GM21515 (cell line): ENCODE measurements at regions not wholly inside any gene's neighbourhood (a gene's known extent, or its start where the extent isn't known, plus 50 kb on each side); places are given as distances from the start of the nearest gene placed in this dataset.

Experiments used
- ATAC-seq: cut with Tn5 transposase; IDR thresholded peaks from one replicate; pipeline ENCODE4 v1.9.1; 2021; ENCODE audit not compliant: unreplicated experiment

DNA sequence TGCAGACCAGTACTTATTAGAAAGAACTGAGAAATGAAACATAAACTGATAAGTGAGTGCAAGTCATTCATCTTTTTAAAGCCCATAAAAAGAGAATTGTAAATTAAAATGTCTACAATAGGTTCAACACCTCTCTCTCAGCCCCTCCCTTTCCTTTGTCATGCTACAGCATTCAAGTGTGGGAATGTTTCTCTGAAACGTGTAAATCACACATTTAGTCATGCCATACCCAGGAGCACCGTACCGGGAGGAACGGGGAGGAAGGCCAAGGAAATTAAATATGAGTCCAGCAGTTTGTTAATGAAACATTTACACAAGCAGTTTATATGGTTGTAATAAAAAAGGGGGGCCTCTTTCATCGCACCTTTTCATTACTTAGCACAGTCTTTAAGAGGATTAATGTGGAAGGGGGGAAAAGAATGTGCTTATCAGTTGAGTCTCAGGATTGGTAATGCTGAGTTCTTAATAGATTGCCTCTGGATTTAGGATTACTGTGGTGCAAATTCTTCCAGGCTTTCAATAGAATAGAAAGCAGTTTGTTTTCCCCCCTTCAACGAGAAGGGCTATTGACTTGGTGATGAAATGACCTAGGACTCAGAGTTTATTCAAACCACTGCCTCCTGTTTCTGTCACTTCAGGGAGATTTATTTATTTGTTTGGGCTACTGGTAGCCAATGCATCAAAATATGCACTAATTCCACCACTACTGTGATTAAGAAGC is 176.0 kb upstream of the ZNF608 start:
- no peak for ATAC-seq

DNA sequence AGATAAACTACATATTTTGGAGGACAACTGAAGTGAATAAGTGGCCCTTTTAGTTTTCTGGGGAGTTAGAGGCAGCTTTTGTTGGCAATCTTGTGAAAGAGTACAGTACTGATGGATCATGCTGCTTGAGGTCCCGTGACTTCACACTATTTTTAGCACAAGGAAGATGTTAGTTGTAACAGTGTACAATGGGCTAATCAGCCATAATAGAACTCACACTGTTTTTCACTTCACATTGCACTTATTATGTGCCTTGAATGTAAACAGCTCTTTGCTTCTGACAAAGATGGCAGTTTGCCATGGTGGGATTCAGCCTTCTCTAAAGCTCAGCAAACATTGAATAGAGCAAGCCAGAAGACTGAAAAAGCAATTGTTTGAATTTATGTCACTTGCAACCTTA is 176.7 kb upstream of the ZNF608 start:
- no peak for ATAC-seq

GRCh38 chr5:124924729-124925128 is 178.3 kb upstream of the ZNF608 start:
- ATAC-seq: no peak

DNA sequence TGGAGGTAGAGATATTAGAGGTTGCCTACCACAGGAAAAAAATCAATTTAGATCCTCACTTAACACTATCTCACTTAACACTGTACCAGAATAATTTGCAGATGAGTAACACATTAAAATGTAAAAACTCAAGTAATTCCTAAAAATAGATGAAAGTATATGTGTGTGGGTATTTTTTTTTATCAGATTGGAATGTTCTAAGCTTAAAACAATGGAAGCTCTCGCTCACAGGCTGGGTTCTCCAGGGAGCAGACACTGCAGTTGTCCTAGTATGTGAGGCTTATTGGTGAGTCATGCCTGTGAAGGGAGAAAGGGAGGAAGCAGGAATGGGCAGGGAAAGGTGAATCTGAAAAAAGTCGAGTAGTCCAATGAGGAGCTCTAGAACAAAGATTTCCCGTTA is 181.3 kb upstream of the ZNF608 start:
- ATAC-seq: no peak

GRCh38 chr5:124929000-124929399 is 182.6 kb upstream of the ZNF608 start:
- ATAC-seq: no peak

- no peak for ATAC-seq
Observed at GRCh38 chr5:124932791-124933600, 186.6 kb upstream of the ZNF608 start.

DNA sequence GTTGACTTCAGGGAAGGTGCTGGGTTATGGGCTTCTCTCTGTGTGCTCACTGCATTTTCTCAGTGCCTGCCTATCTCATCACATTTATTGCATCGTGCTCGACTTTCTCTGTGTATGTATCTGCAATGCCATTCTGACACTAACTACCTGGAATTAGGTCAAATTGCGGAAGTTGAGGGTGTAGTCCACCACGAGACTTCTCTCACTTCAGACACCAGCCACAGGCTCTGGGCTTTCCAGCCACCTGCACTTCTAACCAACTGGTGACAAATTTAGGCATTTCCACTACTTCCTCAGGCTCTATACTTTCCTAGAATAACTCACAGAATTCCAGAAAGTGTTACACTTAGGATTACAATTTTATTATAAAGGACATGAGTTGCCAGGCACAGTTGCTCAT is 188.6 kb upstream of the ZNF608 start:
- ATAC-seq: peak; percentile 79

DNA sequence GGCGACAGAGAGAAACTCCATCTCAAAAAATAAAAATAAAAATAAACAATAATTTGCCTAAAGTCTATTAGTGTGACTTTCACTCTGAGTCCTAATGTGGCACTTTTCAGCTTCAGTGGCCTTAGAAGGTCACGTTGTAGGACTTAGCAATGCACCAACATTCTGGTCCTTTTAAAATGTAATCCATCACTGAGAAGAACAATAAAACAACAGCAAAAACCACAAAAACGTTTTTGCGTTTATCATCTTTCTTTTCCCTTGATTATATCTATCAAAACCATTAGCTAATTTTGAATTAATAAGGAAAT is 190.1 kb upstream of the ZNF608 start:
- ATAC-seq: peak; percentile 47

DNA sequence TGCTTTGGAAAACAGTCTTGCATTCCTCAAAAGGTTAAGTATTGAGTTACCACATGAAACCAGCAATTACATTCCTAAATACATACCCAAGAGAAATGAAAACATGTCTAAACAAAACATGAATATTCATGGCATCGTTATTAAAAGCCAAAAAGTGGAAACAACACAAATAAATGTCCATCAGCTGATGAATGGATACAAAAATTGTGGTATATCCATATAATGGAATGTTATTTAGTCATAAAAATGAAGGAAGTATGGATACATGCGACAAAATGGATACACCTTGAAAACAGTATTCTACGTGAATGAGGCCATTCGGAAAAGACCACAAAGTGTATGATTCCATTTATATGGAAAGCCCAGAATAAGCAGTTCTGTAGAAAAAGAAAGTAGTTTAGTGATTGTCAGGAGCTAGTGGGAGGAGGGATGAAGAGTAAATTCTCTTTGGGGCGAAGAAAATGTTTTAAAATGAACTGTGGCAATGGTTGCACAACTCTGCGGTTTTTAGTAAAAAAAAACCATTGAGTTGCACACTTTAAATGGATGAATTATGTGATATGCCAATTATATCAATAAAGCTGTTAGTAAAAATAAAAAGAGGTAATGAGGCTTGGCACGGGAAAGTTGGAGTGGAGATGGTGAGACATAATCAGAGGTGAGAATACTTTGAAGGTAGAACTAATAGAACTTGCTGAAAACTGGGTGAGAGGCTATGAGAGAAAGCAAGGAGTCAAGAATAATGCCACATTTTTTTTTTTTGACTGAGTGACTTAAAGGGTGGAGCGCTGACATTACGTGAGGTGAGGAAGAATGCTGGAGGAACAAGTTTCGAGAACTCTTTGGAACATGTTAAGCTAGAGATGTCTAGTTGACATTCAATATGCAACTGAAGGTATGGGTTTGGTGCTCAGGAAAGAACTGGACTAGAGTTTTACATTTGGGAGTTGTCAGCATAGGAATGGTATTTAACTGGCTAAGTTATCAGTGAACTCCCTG is 194.9 kb upstream of the ZNF608 start:
- ATAC-seq: no peak

DNA sequence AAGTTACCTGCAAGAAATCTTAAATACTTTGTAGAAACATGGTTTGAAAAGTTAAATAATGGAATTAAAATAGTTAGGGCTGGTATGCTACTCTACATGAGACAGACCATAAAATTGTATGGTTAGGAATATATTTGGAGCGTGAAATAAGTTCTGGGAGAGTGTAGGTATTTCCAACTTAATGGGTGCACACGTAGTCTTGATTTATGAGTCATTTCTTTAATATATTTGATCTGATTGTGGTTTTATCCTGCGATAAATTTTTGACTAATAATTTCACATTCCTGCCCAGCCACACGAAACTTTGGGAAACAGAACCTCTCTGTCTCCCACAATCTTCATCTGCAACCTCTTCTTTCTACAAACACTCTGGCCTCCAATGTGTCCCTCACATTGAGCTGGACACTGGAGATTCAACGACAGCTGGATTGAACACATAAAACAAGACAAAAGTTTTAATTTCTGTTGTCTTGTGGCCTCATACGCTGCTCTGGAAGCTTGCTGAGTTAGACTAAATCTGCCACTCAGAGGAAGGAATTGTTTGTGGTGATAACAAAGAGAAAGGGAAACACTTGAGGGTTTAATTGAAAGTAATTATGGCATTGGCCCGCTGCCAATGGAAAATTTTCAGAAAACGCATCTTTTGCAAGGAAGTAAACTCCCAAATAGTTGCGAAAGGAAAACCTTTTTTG is 201.8 kb upstream of the ZNF608 start:
- no peak for ATAC-seq

DNA sequence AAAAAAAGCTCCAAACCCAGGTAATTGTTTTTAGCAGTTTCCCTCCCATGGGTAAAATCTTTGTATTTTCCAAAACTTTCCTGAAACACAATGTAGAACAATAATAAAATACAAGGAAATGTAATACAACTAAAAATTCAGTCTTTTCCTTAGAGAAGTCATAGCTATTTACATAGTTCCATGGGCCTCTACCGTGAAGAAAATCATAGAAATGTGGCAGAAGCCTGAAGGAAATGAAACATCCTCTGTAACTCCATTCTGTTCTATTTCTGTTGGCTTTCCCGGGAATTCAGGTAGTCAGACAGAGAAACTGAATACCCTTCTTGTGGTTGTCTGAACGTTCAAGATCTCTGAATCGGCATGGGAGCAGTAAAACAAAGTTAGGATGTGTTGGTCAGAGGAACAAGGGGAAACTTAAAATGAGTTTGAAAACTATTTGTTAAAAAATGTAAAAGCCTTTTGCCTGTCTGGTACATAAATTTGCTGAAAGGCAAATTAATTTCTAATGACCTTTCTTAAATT is 202.4 kb upstream of the ZNF608 start:
- ATAC-seq: no peak

DNA sequence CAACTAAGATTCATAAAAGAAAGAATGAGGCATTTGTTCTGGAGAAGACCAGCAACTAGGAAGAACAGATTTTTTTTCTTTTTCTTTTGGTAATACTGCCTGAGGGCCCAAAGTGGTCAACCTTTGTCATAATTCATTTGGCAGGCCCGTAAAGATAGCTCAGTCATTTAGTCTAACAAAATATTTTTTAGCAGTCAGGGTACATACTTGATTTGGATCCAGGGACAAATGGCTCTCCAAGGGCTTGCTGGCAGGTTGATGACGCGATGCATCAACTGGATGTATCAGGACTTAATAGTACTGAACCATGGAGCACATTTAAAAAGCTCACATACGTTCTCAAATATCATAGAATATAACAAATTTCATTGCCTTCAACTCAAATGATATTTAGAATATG is 203.4 kb upstream of the ZNF608 start:
- no peak for ATAC-seq

DNA sequence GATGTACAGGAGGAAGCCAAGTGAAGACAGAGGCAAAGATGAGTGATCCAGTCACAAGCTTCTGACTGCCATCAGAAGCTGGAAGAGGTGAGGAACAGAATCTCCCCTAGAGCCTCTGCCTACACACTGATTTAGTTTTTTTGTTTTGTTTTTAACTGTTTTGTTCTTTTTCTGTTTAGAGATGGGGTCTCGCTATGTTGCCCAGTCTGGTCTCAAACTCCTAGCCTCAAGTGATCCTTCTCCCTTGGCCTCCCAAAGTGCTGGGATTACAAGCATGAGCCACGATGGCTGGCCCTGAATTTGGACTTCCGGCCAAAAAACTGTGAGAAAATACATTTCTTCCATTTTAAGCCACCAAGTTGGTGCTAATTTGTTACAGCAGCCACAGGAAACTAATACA is 204.7 kb upstream of the ZNF608 start:
- no peak for ATAC-seq

DNA sequence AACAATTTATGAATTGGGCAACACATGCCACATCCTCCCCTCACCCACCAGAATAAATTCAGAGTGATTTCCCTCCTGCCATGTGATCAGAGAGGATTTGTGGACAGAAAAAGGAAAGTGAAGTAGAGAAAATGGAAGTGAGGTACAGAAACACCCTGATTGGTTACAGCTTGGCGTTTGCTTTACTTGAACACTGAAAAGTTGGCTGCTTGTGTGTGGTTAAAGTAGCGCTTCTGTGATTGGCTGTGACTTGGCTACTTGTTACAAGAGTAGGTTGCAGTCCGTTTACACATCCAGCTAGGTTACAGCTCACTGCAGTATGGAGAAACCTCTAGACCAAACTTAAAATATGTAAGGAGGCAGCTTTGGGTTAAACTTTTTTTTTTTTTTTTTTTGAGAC is 205.2 kb upstream of the ZNF608 start:
- peak; percentile 68 for ATAC-seq

DNA sequence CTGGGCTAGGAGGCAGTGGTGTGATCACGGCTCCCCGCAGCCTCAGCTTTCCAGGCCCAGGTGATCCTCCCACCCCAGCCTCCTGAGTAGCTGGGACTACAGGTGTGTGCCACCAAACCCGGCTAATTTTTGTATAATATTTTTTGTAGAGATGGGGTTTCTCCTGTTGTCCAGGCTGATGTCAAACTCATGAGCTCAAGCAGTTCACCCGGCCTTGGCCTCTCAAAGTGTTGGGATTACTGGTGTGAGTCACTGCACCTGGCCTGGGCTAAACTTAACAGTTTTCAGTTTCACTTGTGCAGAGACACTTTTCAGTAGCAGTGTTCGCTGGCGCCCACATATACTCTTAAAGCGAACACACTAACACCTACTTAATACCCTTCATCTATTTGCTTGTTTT is 205.6 kb upstream of the ZNF608 start:
- peak; percentile 93 for ATAC-seq

GRCh38 chr5:124952566-124952965 is 206.1 kb upstream of the ZNF608 start:
- peak; percentile 71 for ATAC-seq

- ATAC-seq: no peak
Observed at GRCh38 chr5:124954784-124955183, 208.3 kb upstream of the ZNF608 start.

DNA sequence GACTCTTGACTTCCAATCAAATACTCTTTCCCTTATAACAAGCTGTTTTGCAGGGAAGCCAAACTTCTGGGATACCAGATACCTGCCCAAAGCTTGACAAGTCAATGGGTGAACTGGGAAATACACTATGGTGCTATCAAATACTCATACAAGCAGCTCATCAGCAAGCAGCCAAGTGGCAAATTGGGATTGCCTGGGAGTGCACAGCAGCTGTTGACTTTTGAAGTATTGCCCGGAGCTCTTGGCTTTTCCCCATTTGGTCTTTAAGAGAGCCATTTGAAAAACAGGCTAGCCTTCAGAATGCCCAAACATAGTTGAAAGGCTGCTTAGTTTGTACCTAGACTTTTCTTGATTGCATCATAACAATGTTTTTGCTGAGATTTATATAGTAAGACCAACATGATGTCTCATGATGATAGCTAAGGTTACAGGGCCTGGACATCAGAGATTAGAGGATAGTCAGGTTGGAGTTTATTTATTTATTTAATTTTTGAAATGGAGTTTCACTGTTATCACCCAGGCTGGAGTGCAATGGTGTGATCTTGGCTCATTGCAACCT is 210.1 kb upstream of the ZNF608 start:
- no peak for ATAC-seq

GRCh38 chr5:124957063-124957462 is 210.6 kb upstream of the ZNF608 start:
- no peak for ATAC-seq

- ATAC-seq: no peak
Observed at GRCh38 chr5:124960266-124960665, 213.8 kb upstream of the ZNF608 start.
